K562 (cell line): ENCODE measurements at regions not wholly inside any gene's neighbourhood (a gene's known extent, or its start where the extent isn't known, plus 50 kb on each side); places are given as distances from the start of the nearest gene placed in this dataset.

Experiments used
- ATF7 ChIP-seq: fragments of 450-650 bp; IDR thresholded peaks from 2 replicates; pipeline ENCODE4 v1.7.1; 2014; ENCODE audit warnings: mild to moderate bottlenecking, moderate library complexity
- IRF9 ChIP-seq: fragments of 450-650 bp; IDR thresholded peaks from 2 replicates; pipeline ENCODE4 v1.6.1; 2016; ENCODE audit warnings: missing biosample characterization, missing genetic modification characterization
- MYC ChIP-seq, 2 experiments: fragments of 250-450 bp in 1 of 2; sonication (Bioruptor Pico) in 1 of 2; IDR thresholded peaks; 2 replicates each; pipeline versions ENCODE4 v1.5.1 to v1.6.1; 2012 to 2021; ENCODE audit warnings: low read depth in 2 of 2, borderline replicate concordance in 1 of 2, improper control_type of control experiment in 1 of 2, low read length in 1 of 2, mild to moderate bottlenecking in 1 of 2, moderate library complexity in 1 of 2
- RUNX1 ChIP-seq: sonication (generic); IDR thresholded peaks from 2 replicates; pipeline ENCODE4 v1.6.1; 2016; ENCODE audit warnings: antibody characterized with exemption, low read depth
- XRCC5 ChIP-seq: fragments of 200-400 bp; formaldehyde crosslinking; IDR thresholded peaks from 2 replicates; pipeline ENCODE4 v1.6.1; 2017; ENCODE audit warnings: low read depth, mild to moderate bottlenecking, low read length

GRCh38 chr2:18413676-18414396, 146.6 kb downstream of the RDH14 start:
- TF ChIP-seq RUNX1 (no peak), MYC (IDR thresholded peaks at IDR 0.05; ENCODE audit: low read depth, low read length) (no peak), MYC (CRISPR knock-in tag; IDR thresholded peaks at IDR 0.05; ENCODE audit: borderline replicate concordance, low read depth) (no peak), IRF9 (tag) (no peak), ATF7 (no peak), XRCC5 (no peak)
